ENCODE measurements at regions not wholly inside any gene's neighbourhood (a gene's known extent, or its start where the extent isn't known, plus 50 kb on each side); places are given as distances from the start of the nearest gene placed in this dataset.

DNA sequence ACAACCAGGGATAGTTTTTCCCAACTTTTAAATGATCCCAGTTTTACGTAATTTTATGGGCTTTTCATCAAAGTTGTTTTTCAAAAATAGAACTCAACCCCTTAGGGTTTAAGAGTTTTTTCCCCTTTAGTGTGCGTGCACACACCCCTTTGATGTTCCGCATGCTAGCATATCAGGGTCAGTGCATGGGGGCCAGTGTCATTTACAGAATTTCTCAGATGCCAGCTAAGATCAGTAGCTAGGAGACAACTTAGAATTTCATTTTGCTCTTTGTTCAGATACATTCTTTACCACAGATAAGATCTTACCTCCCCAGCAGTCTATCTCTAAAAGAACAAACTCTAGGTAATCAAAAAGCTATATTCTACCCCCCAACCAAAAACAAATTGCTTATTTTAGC is 238.5 kb upstream of the SASH1 start:
- 92% methylated on average over 3 of the region's 3 CpGs for WGBS (ENCODE audit: insufficient coverage)
- POLR2A ChIA-PET: no interaction called here
- H3K27ac ChIP-seq (ENCODE audit: insufficient read depth in 1 of 2, low read depth in 1 of 2, low read length in 2 of 2, poor library complexity in 1 of 2, severe bottlenecking in 2 of 2): no peak overlapping the region
- H3K9me3 ChIP-seq (ENCODE audit: control extremely low read depth in 1 of 5, control insufficient read depth in 4 of 5, insufficient read depth in 2 of 5, low read depth in 1 of 5, low read length in 4 of 5): no peaks in the 10 kb centered on the region
- CTCF ChIA-PET: no interaction called here
- no peaks in the 10 kb centered on the region for H3K36me3 ChIP-seq (ENCODE audit: control insufficient read depth in 4 of 4, insufficient read depth in 4 of 4, low read length in 3 of 4)
- H3K4me1 ChIP-seq (ENCODE audit: control extremely low read depth in 1 of 4, control insufficient read depth in 4 of 4, insufficient read depth in 4 of 4, low read length in 3 of 4): no peaks in the 10 kb centered on the region
- H3K4me3 ChIP-seq (ENCODE audit: control insufficient read depth in 1 of 7, extremely low read depth in 1 of 7, insufficient read depth in 4 of 7, low read depth in 2 of 7, low read length in 6 of 7): no peak overlapping the region
- H3K27me3 ChIP-seq (replicated peaks in 2 of 5; ENCODE audit: control insufficient read depth in 4 of 5, insufficient read depth in 5 of 5, low read length in 4 of 5): no peaks in the 10 kb centered on the region
- DNase-seq: no peak

DNA sequence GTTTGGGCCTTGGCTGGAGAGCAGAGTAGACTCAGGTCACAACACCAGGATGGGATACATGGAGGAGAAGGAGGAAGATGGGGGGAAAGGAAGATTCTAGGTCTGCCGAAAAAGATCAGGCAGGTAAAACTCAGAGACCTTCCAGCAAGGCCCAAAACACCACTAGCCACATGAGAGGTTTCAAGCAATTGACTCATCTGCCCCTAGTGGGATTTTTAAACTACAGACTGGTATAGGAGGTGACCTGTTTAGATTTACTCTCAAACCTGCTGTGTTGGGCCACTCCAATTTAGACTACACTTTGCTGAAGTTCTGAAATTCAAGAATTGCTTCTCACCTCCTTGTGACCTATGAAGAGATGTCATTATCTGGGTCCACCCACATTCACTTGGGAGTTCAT is 236.9 kb upstream of the SASH1 start:
- WGBS (ENCODE audit: insufficient coverage): no CpG with 5 or more reads among the region's 1 CpG
- Histone ChIP-seq H3K4me1 (ENCODE audit: control extremely low read depth in 1 of 4, control insufficient read depth in 4 of 4, insufficient read depth in 4 of 4, low read length in 3 of 4) (no peaks in the 10 kb centered on the region), H3K27me3 (replicated peaks in 2 of 5; ENCODE audit: control insufficient read depth in 4 of 5, insufficient read depth in 5 of 5, low read length in 4 of 5) (no peaks in the 10 kb centered on the region), H3K27ac (ENCODE audit: insufficient read depth in 1 of 2, low read depth in 1 of 2, low read length in 2 of 2, poor library complexity in 1 of 2, severe bottlenecking in 2 of 2) (no peak overlapping the region), H3K9me3 (ENCODE audit: control extremely low read depth in 1 of 5, control insufficient read depth in 4 of 5, insufficient read depth in 2 of 5, low read depth in 1 of 5, low read length in 4 of 5) (peaks cover 0 to 3% (median 0%) of the 10 kb centered on the region in 5 experiments), H3K4me3 (ENCODE audit: control insufficient read depth in 1 of 7, extremely low read depth in 1 of 7, insufficient read depth in 4 of 7, low read depth in 2 of 7, low read length in 6 of 7) (no peak overlapping the region), H3K36me3 (ENCODE audit: control insufficient read depth in 4 of 4, insufficient read depth in 4 of 4, low read length in 3 of 4) (no peaks in the 10 kb centered on the region)
- DNase-seq: no peak
- ChIA-PET CTCF (no interaction called here), POLR2A (no interaction called here)

DNA sequence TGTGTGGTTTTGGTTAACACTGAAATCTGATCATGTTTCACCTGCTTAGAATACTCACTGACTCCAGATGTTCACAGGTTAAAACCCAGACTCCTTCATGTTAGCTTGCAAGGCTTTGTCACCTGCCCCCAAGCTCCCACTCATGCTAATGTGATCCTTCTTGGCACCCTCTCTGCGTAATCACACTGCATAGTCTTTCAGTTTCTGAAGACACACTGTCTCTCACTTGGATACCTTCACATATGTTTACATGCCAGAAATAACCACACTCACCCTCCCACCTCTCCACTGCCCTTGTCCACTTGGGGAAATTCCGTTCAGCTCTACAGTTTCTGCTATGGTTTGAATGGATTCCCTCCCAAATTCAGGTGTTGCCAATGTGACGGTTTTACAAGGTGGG is 234.7 kb upstream of the SASH1 start:
- no peaks in the 10 kb centered on the region for H3K36me3 ChIP-seq (ENCODE audit: control insufficient read depth in 4 of 4, insufficient read depth in 4 of 4, low read length in 3 of 4)
- peaks cover 0 to 3% (median 0%) of the 10 kb centered on the region in 5 experiments for H3K9me3 ChIP-seq (ENCODE audit: control extremely low read depth in 1 of 5, control insufficient read depth in 4 of 5, insufficient read depth in 2 of 5, low read depth in 1 of 5, low read length in 4 of 5)
- CTCF ChIA-PET: no interaction called here
- POLR2A ChIA-PET: no interaction called here
- H3K4me3 ChIP-seq (ENCODE audit: control insufficient read depth in 1 of 7, extremely low read depth in 1 of 7, insufficient read depth in 4 of 7, low read depth in 2 of 7, low read length in 6 of 7): no peak overlapping the region
- 96% methylated on average over 2 of the region's 3 CpGs for WGBS (ENCODE audit: insufficient coverage)
- DNase-seq: no peak
- no peaks in the 10 kb centered on the region for H3K4me1 ChIP-seq (ENCODE audit: control extremely low read depth in 1 of 4, control insufficient read depth in 4 of 4, insufficient read depth in 4 of 4, low read length in 3 of 4)
- no peak overlapping the region for H3K27ac ChIP-seq (ENCODE audit: insufficient read depth in 1 of 2, low read depth in 1 of 2, low read length in 2 of 2, poor library complexity in 1 of 2, severe bottlenecking in 2 of 2)
- H3K27me3 ChIP-seq (replicated peaks in 2 of 5; ENCODE audit: control insufficient read depth in 4 of 5, insufficient read depth in 5 of 5, low read length in 4 of 5): peaks cover 0 to 3% (median 0%) of the 10 kb centered on the region in 5 experiments

DNA sequence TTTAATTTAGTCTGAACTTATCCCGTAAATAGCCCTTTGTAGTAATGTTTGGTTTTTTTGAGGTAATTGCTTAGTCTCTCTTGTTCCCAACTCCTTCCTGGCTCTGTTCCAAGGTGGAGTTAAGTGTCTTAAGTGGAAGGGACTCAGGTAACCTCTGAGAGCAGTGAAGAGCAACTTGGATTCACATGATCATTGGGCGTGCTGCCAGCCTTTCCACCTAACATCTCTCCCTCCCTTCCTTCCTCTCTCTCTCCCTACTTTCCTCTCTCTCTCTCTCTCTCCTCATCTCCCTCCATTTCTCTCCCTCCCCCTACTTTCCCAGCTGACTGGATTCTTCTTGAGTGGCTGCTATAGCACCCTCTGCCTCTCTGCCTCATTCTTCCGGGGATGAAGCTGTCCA is 232.9 kb upstream of the SASH1 start:
- Histone ChIP-seq H3K27ac (ENCODE audit: insufficient read depth in 1 of 2, low read depth in 1 of 2, low read length in 2 of 2, poor library complexity in 1 of 2, severe bottlenecking in 2 of 2) (no peak overlapping the region), H3K4me1 (ENCODE audit: control extremely low read depth in 1 of 4, control insufficient read depth in 4 of 4, insufficient read depth in 4 of 4, low read length in 3 of 4) (no peaks in the 10 kb centered on the region), H3K36me3 (ENCODE audit: control insufficient read depth in 4 of 4, insufficient read depth in 4 of 4, low read length in 3 of 4) (no peaks in the 10 kb centered on the region), H3K9me3 (ENCODE audit: control extremely low read depth in 1 of 5, control insufficient read depth in 4 of 5, insufficient read depth in 2 of 5, low read depth in 1 of 5, low read length in 4 of 5) (peaks cover 0 to 3% (median 0%) of the 10 kb centered on the region in 5 experiments), H3K27me3 (replicated peaks in 2 of 5; ENCODE audit: control insufficient read depth in 4 of 5, insufficient read depth in 5 of 5, low read length in 4 of 5) (peaks cover 0 to 3% (median 0%) of the 10 kb centered on the region in 5 experiments), H3K4me3 (ENCODE audit: control insufficient read depth in 1 of 7, extremely low read depth in 1 of 7, insufficient read depth in 4 of 7, low read depth in 2 of 7, low read length in 6 of 7) (no peak overlapping the region)
- no peak for DNase-seq
- ChIA-PET POLR2A (no interaction called here), CTCF (no interaction called here)
- WGBS (ENCODE audit: insufficient coverage): no CpG with 5 or more reads among the region's 3 CpGs

DNA sequence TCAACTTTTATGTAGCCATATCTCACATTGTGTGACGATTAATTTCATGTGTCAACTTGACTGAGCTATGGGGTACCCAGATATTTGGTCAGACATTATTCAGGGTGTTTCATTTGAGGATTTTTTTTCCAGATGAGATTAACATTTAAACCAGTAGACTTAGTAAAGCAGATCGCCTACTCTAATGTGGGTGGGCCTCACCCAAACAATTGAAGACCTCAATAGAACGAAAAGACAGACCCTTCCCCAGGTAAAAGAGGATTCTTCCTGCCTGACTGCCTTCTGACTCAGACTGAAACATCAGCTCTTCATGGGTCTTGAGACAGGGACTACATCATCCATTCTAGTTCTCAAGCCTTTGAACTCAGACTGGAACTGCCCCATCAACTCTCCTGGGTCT is 231.7 kb upstream of the SASH1 start:
- peaks cover 0 to 3% (median 0%) of the 10 kb centered on the region in 5 experiments for H3K9me3 ChIP-seq (ENCODE audit: control extremely low read depth in 1 of 5, control insufficient read depth in 4 of 5, insufficient read depth in 2 of 5, low read depth in 1 of 5, low read length in 4 of 5)
- H3K27ac ChIP-seq (ENCODE audit: insufficient read depth in 1 of 2, low read depth in 1 of 2, low read length in 2 of 2, poor library complexity in 1 of 2, severe bottlenecking in 2 of 2): no peak overlapping the region
- POLR2A ChIA-PET: no interaction called here
- 93% methylated on average over 2 of the region's 3 CpGs for WGBS (ENCODE audit: insufficient coverage)
- H3K4me1 ChIP-seq (ENCODE audit: control extremely low read depth in 1 of 4, control insufficient read depth in 4 of 4, insufficient read depth in 4 of 4, low read length in 3 of 4): no peaks in the 10 kb centered on the region
- DNase-seq: no peak
- CTCF ChIA-PET: no interaction called here
- no peak overlapping the region for H3K4me3 ChIP-seq (ENCODE audit: control insufficient read depth in 1 of 7, extremely low read depth in 1 of 7, insufficient read depth in 4 of 7, low read depth in 2 of 7, low read length in 6 of 7)
- H3K36me3 ChIP-seq (ENCODE audit: control insufficient read depth in 4 of 4, insufficient read depth in 4 of 4, low read length in 3 of 4): no peaks in the 10 kb centered on the region
- H3K27me3 ChIP-seq (replicated peaks in 2 of 5; ENCODE audit: control insufficient read depth in 4 of 5, insufficient read depth in 5 of 5, low read length in 4 of 5): peaks cover 0 to 3% (median 0%) of the 10 kb centered on the region in 5 experiments

DNA sequence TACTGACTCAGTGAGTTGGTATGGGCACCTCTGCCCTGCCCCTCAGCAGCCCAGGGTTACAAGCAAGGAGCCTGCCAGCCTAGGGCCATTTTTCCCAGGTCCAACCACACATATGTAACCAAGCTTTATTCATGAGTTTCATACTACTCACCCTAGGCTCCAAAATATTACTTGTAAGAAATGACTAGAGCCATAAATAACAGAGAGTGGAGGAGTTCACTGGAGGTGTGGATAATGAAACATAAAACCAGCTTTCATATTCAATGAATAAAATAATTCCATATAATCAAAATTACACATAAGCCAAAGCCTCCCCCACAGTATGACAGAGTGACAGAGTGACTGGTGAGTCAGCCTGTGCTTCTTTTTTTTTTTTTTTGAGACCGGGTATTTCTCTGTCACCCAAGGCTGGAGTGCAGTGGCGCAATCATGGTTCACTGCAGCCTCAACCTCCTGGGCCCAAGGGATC is 229.8 kb upstream of the SASH1 start:
- ChIA-PET CTCF (no interaction called here), POLR2A (no interaction called here)
- Histone ChIP-seq H3K27me3 (replicated peaks in 2 of 5; ENCODE audit: control insufficient read depth in 4 of 5, insufficient read depth in 5 of 5, low read length in 4 of 5) (peaks cover 0 to 4% (median 0%) of the 10 kb centered on the region in 5 experiments), H3K36me3 (ENCODE audit: control insufficient read depth in 4 of 4, insufficient read depth in 4 of 4, low read length in 3 of 4) (no peaks in the 10 kb centered on the region), H3K4me3 (ENCODE audit: control insufficient read depth in 1 of 7, extremely low read depth in 1 of 7, insufficient read depth in 4 of 7, low read depth in 2 of 7, low read length in 6 of 7) (no peak overlapping the region), H3K27ac (ENCODE audit: insufficient read depth in 1 of 2, low read depth in 1 of 2, low read length in 2 of 2, poor library complexity in 1 of 2, severe bottlenecking in 2 of 2) (no peak overlapping the region), H3K4me1 (ENCODE audit: control extremely low read depth in 1 of 4, control insufficient read depth in 4 of 4, insufficient read depth in 4 of 4, low read length in 3 of 4) (no peaks in the 10 kb centered on the region), H3K9me3 (ENCODE audit: control extremely low read depth in 1 of 5, control insufficient read depth in 4 of 5, insufficient read depth in 2 of 5, low read depth in 1 of 5, low read length in 4 of 5) (peaks cover 0 to 3% (median 0%) of the 10 kb centered on the region in 5 experiments)
- WGBS (ENCODE audit: insufficient coverage): no CpG with 5 or more reads among the region's 2 CpGs
- no peak for DNase-seq

DNA sequence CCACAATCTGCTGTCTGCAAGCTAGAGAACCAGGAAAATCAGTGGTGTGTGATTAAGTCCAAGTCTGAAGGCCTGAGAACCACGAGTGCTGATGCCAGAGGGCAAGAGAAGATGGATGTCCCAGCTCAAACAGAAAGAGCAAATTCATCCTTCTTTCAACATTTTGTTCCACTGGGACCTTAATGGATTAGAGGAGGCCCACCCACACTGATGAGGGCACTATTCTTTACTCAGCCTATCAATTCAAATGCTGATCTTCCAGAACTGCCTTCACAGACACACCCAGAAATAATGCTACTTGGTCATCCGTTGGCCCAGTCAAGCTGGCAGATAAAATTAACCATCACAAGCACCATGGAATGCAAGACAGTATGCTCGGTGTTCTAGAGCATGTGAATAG is 226.6 kb upstream of the SASH1 start:
- WGBS (ENCODE audit: insufficient coverage): 88% methylated on average over 1 of the region's 3 CpGs
- H3K4me1 ChIP-seq (ENCODE audit: control extremely low read depth in 1 of 4, control insufficient read depth in 4 of 4, insufficient read depth in 4 of 4, low read length in 3 of 4): no peaks in the 10 kb centered on the region
- no peak overlapping the region for H3K4me3 ChIP-seq (ENCODE audit: control insufficient read depth in 1 of 7, extremely low read depth in 1 of 7, insufficient read depth in 4 of 7, low read depth in 2 of 7, low read length in 6 of 7)
- ChIA-PET CTCF (no interaction called here), POLR2A (no interaction called here)
- no peaks in the 10 kb centered on the region for H3K9me3 ChIP-seq (ENCODE audit: control extremely low read depth in 1 of 5, control insufficient read depth in 4 of 5, insufficient read depth in 2 of 5, low read depth in 1 of 5, low read length in 4 of 5)
- H3K27me3 ChIP-seq (replicated peaks in 2 of 5; ENCODE audit: control insufficient read depth in 4 of 5, insufficient read depth in 5 of 5, low read length in 4 of 5): peaks cover 0 to 3% (median 0%) of the 10 kb centered on the region in 5 experiments
- no peak for DNase-seq
- H3K36me3 ChIP-seq (ENCODE audit: control insufficient read depth in 4 of 4, insufficient read depth in 4 of 4, low read length in 3 of 4): no peaks in the 10 kb centered on the region
- H3K27ac ChIP-seq (ENCODE audit: insufficient read depth in 1 of 2, low read depth in 1 of 2, low read length in 2 of 2, poor library complexity in 1 of 2, severe bottlenecking in 2 of 2): no peak overlapping the region

Measured in common myeloid progenitor, CD34-positive (primary cell).